Neuronal stem cell (in vitro differentiated cells): ENCODE measurements at regions not wholly inside any gene's neighbourhood (a gene's known extent, or its start where the extent isn't known, plus 50 kb on each side); places are given as distances from the start of the nearest gene placed in this dataset.

Source experiments
- DNase-seq: peaks from one replicate; pipeline ENCODE4 v3.0.0-alpha.2; 2013; ENCODE audit warnings: low spot score
- H2AFZ ChIP-seq: one replicate; pipeline ENCODE4 v1.6.1; 2013; ENCODE audit warnings: mild to moderate bottlenecking, low read length, inconsistent platforms
- H2AK5ac ChIP-seq: 2 replicates; pipeline ENCODE4 v1.6.1; 2013; ENCODE audit warnings: low read depth, mild to moderate bottlenecking, inconsistent platforms, low read length, moderate library complexity, mixed read lengths
- H2BK120ac ChIP-seq: 2 replicates; pipeline ENCODE4 v1.6.1; 2013; ENCODE audit warnings: low read depth, mild to moderate bottlenecking, inconsistent platforms, low read length, moderate library complexity, mixed read lengths
- H2BK12ac ChIP-seq: one replicate; pipeline ENCODE4 v1.6.1; 2013; ENCODE audit warnings: low read length, inconsistent platforms
- H2BK15ac ChIP-seq: 2 replicates; pipeline ENCODE4 v1.6.1; 2013; ENCODE audit warnings: mild to moderate bottlenecking, low read length, inconsistent platforms, mixed read lengths
- H2BK5ac ChIP-seq: one replicate; pipeline ENCODE4 v1.6.1; 2013; ENCODE audit warnings: inconsistent platforms, mild to moderate bottlenecking, low read length, moderate library complexity
- H3K14ac ChIP-seq: one replicate; pipeline ENCODE4 v1.6.1; 2013; ENCODE audit warnings: low read length, inconsistent platforms
- H3K18ac ChIP-seq: 2 replicates; pipeline ENCODE4 v1.6.1; 2013; ENCODE audit warnings: low read length, inconsistent platforms
- H3K23ac ChIP-seq: 2 replicates; pipeline ENCODE4 v1.6.1; 2013; ENCODE audit warnings: low read depth, mild to moderate bottlenecking, mixed read lengths, low read length, inconsistent platforms; ENCODE audit not compliant: poor library complexity
- H3K27ac ChIP-seq: replicated peaks from 3 replicates; pipeline ENCODE4 v1.5.1; 2013; ENCODE audit warnings: low read length, inconsistent platforms
- H3K27me3 ChIP-seq, 3 experiments: 2 replicates each; pipeline ENCODE4 v1.6.1; 2013; ENCODE audit warnings: low read length in 3 of 3, mild to moderate bottlenecking in 2 of 3, inconsistent platforms in 1 of 3, low read depth in 1 of 3, mixed read lengths in 1 of 3, moderate library complexity in 1 of 3; ENCODE audit not compliant: control insufficient read depth in 3 of 3, insufficient read depth in 3 of 3
- H3K36me3 ChIP-seq, 2 donors: replicated peaks in 1 of 2; 2 replicates each; pipeline ENCODE4 v1.6.1; 2013; ENCODE audit warnings: low read length in 2 of 2; ENCODE audit not compliant: control insufficient read depth in 2 of 2, insufficient read depth in 2 of 2
- H3K4ac ChIP-seq: 2 replicates; pipeline ENCODE4 v1.6.1; 2013; ENCODE audit warnings: inconsistent platforms, mild to moderate bottlenecking, low read length, moderate library complexity
- H3K4me1 ChIP-seq, 2 donors: 1 replicate in 1 of 2; 2 replicates in 1 of 2; pipeline ENCODE4 v1.6.1; 2013; ENCODE audit warnings: low read length in 2 of 2, low read depth in 1 of 2; ENCODE audit not compliant: control insufficient read depth in 2 of 2, insufficient read depth in 1 of 2
- H3K4me2 ChIP-seq: one replicate; pipeline ENCODE4 v1.6.1; 2013; ENCODE audit warnings: mild to moderate bottlenecking, low read length, inconsistent platforms; ENCODE audit not compliant: insufficient read depth, poor library complexity, severe bottlenecking
- H3K4me3 ChIP-seq, 2 donors: 2 replicates each; pipeline ENCODE4 v1.5.1; 2013; ENCODE audit warnings: low read length in 2 of 2, mild to moderate bottlenecking in 2 of 2, inconsistent platforms in 1 of 2, moderate library complexity in 1 of 2
- H3K79me1 ChIP-seq: one replicate; pipeline ENCODE4 v1.6.1; 2013; ENCODE audit warnings: low read depth, mild to moderate bottlenecking, inconsistent platforms, low read length, moderate library complexity
- H3K9ac ChIP-seq: one replicate; pipeline ENCODE4 v1.6.1; 2013; ENCODE audit warnings: mild to moderate bottlenecking, low read depth, low read length, inconsistent platforms; ENCODE audit not compliant: poor library complexity
- H3K9me3 ChIP-seq, 2 donors: replicated peaks in 1 of 2; 2 replicates each; pipeline versions ENCODE3 to v1.6.1; 2013; ENCODE audit warnings: low read length in 2 of 2, mild to moderate bottlenecking in 2 of 2, inconsistent platforms in 1 of 2, low read depth in 1 of 2, mixed read lengths in 1 of 2, moderate library complexity in 1 of 2; ENCODE audit not compliant: control insufficient read depth in 2 of 2, insufficient read depth in 1 of 2
- H4K8ac ChIP-seq: one replicate; pipeline ENCODE4 v1.6.1; 2013; ENCODE audit warnings: low read depth, mild to moderate bottlenecking, inconsistent platforms, low read length, moderate library complexity
- H4K91ac ChIP-seq: one replicate; pipeline ENCODE4 v1.6.1; 2013; ENCODE audit warnings: low read length, low read depth, mild to moderate bottlenecking, inconsistent platforms; ENCODE audit not compliant: poor library complexity
- WGBS, 2 donors: extraction: QIAGEN DNeasy Blood & Tissue Kit; methylation state at CpG; one replicate each; pipeline ENCODE4 v1.1.7; 2013; ENCODE audit warnings: missing lambda C conversion rate in 2 of 2, mixed read lengths in 1 of 2; ENCODE audit not compliant: insufficient read length in 2 of 2, insufficient replicate concordance in 1 of 2; ENCODE audit errors: extremely low coverage in 2 of 2; 5-methylcytosine and 5-hydroxymethylcytosine counted together

- H2AFZ ChIP-seq = no peak overlapping the region
Measured at GRCh38 chr9:75445144-75445543, 356.8 kb downstream of the OSTF1 start.

GRCh38 chr9:75447281-75447680, 359.0 kb downstream of the OSTF1 start:
- Histone ChIP-seq H3K4ac (no peak overlapping the region), H3K36me3 (no peaks in the 10 kb centered on the region), H3K18ac (no peak overlapping the region), H2AFZ (no peak overlapping the region), H3K14ac (no peak overlapping the region), H3K27me3 (no peaks in the 10 kb centered on the region), H3K4me3 (no peak overlapping the region), H3K27ac (no peak overlapping the region), H3K4me2 (no peak overlapping the region), H2BK12ac (no peak overlapping the region), H2BK120ac (no peak overlapping the region), H2BK15ac (no peak overlapping the region), H2AK5ac (no peak overlapping the region), H4K91ac (no peak overlapping the region), H3K4me1 (peaks cover 0 to 3% of the 10 kb centered on the region in 2 donors), H2BK5ac (no peak overlapping the region), H3K79me1 (no peaks in the 10 kb centered on the region), H4K8ac (no peak overlapping the region), H3K9me3 (peaks cover 0 to 4% of the 10 kb centered on the region in 2 donors), H3K9ac (no peak overlapping the region), H3K23ac (no peak overlapping the region)
- WGBS, 2 donors = no CpG with 5 or more reads among the region's 1 CpG
- no peak for DNase-seq

More at GRCh38 chr9:75445144-75445543, 356.8 kb downstream of the OSTF1 start:
- H2BK12ac ChIP-seq = no peak overlapping the region
- H3K27me3 ChIP-seq = no peaks in the 10 kb centered on the region
- no peak overlapping the region for H2BK120ac ChIP-seq
- no peaks in the 10 kb centered on the region for H3K36me3 ChIP-seq
- peaks cover 0 to 4% of the 10 kb centered on the region in 2 donors for H3K9me3 ChIP-seq
- no peak overlapping the region for H2BK5ac ChIP-seq
- no peak overlapping the region for H3K4me2 ChIP-seq
- no peaks in the 10 kb centered on the region for H3K4me1 ChIP-seq
- H2AK5ac ChIP-seq = no peak overlapping the region
- no peak overlapping the region for H4K91ac ChIP-seq
- no peak overlapping the region for H3K9ac ChIP-seq
- no peak overlapping the region for H3K23ac ChIP-seq
- H3K14ac ChIP-seq = no peak overlapping the region
- H2BK15ac ChIP-seq = no peak overlapping the region
- H3K18ac ChIP-seq = no peak overlapping the region
- no peak for DNase-seq
- H4K8ac ChIP-seq = no peak overlapping the region
- no peak overlapping the region for H3K4me3 ChIP-seq
- H3K4ac ChIP-seq = no peak overlapping the region
- no peak overlapping the region for H3K27ac ChIP-seq
- H3K79me1 ChIP-seq = no peaks in the 10 kb centered on the region

DNA sequence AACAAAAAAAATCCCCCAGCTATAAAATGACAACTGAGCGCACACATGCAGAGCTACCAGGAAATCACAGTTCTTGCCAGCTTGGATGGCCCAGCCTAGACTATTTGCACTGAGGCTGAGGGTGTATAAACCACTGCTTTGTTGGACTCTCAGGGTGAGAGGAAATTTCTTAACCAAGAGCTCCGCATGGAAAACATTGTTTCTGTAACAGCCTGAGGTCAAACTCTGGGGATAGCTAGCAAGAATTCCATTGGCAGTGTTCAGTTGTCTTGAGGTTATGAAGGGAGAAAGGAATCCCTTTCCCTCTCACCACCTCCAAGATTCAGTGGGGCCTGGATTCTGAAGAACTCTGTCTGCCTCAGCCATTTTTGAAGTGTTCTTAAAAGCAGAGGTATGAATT, 360.0 kb downstream of the OSTF1 start:
- no CpG with 5 or more reads among the region's 2 CpGs for WGBS, 2 donors
- H3K27ac ChIP-seq = no peak overlapping the region

GRCh38 chr9:75448955-75449354, 360.6 kb downstream of the OSTF1 start:
- Histone ChIP-seq H2AK5ac (no peak overlapping the region), H4K8ac (no peak overlapping the region), H3K27ac (no peak overlapping the region)

More for the DNA sequence above, 360.0 kb downstream of the OSTF1 start:
- Histone ChIP-seq H3K36me3 (no peaks in the 10 kb centered on the region), H3K14ac (no peak overlapping the region), H3K23ac (no peak overlapping the region), H3K79me1 (no peaks in the 10 kb centered on the region), H3K9ac (no peak overlapping the region), H3K9me3 (peaks cover 0 to 3% of the 10 kb centered on the region in 2 donors), H3K27me3 (no peaks in the 10 kb centered on the region), H2BK15ac (no peak overlapping the region), H4K91ac (no peak overlapping the region), H3K18ac (no peak overlapping the region), H3K4ac (no peak overlapping the region), H2BK5ac (no peak overlapping the region), H2AK5ac (no peak overlapping the region), H4K8ac (no peak overlapping the region), H2BK12ac (no peak overlapping the region), H3K4me2 (no peak overlapping the region), H3K4me1 (peaks cover 0 to 3% of the 10 kb centered on the region in 2 donors), H2AFZ (no peak overlapping the region), H2BK120ac (no peak overlapping the region), H3K4me3 (no peak overlapping the region)
- no peak for DNase-seq

More at GRCh38 chr9:75448955-75449354, 360.6 kb downstream of the OSTF1 start:
- no peak overlapping the region for H3K4ac ChIP-seq
- H3K14ac ChIP-seq = no peak overlapping the region
- H2BK5ac ChIP-seq = no peak overlapping the region
- H3K79me1 ChIP-seq = no peaks in the 10 kb centered on the region
- no peak overlapping the region for H3K23ac ChIP-seq
- H3K9ac ChIP-seq = no peak overlapping the region
- no peak overlapping the region for H2BK120ac ChIP-seq
- no peak overlapping the region for H2AFZ ChIP-seq
- H3K9me3 ChIP-seq = no peaks in the 10 kb centered on the region
- H2BK15ac ChIP-seq = no peak overlapping the region
- no peak overlapping the region for H3K4me3 ChIP-seq
- H4K91ac ChIP-seq = no peak overlapping the region
- no peaks in the 10 kb centered on the region for H3K27me3 ChIP-seq
- WGBS, 2 donors = no CpG with 5 or more reads among the region's 2 CpGs
- H3K4me1 ChIP-seq = peaks cover 0 to 3% of the 10 kb centered on the region in 2 donors
- no peak for DNase-seq
- H3K4me2 ChIP-seq = no peak overlapping the region
- H2BK12ac ChIP-seq = no peak overlapping the region
- H3K36me3 ChIP-seq = no peaks in the 10 kb centered on the region
- H3K18ac ChIP-seq = no peak overlapping the region
